K562 (cell line): ENCODE measurements at regions not wholly inside any gene's neighbourhood (a gene's known extent, or its start where the extent isn't known, plus 50 kb on each side); places are given as distances from the start of the nearest gene placed in this dataset.

Source experiments
- ATAC-seq: fragments of 200-7000 bp; cut with Tn5 transposase; 3 replicates; pipeline ENCODE4 v1.9.1; 2020; ENCODE audit warnings: moderate library complexity
- BruUV-seq: library from RNA; stranded (reverse); fragments of 400-500 nt; replicated peaks from 2 replicates; lab custom pipeline; 2021; lab: Mats Ljungman, UMichigan
- CTCF ChIA-PET: fragments of 300-600 bp; formaldehyde crosslinking; extraction: SDS; loops from one replicate; lab custom pipeline; 2021; ENCODE audit warnings: low intra/inter-chr PET ratio; lab: Yijun Ruan, JAX
- POLR2A ChIA-PET: fragments of 300-600, 350-650 bp; sonication (Branson Sonifier 250); formaldehyde crosslinking; extraction: SDS; loops from one replicate; lab custom pipeline; 2021; ENCODE audit warnings: antibody characterized with exemption, inconsistent platforms; lab: Yijun Ruan, JAX
- DNase-seq, 4 experiments: peaks; one replicate each; pipeline versions ENCODE4 v3.0.0 to v3.0.0-alpha.2; 2011 to 2018; ENCODE audit warnings: low spot score in 3 of 4, mixed read lengths in 3 of 4; ENCODE audit errors: extremely low read depth in 1 of 4
- FAIRE-seq: peaks from 2 replicates; lab custom pipeline; 2011; peaks lifted over from hg19 to GRCh38; lab: Jason Lieb, UNC
- H2AFZ ChIP-seq: 2 replicates; pipeline ENCODE4 v1.6.0; 2011; ENCODE audit warnings: low read depth, low read length, control low read depth, inconsistent platforms
- H3K27ac ChIP-seq: fragments of 200-600 bp; 3 replicates; pipeline ENCODE4 v1.8.0; 2011; ENCODE audit warnings: low read depth, mild to moderate bottlenecking, control low read depth, inconsistent platforms, low read length, moderate library complexity, mixed read lengths; ENCODE audit errors: extremely low read depth
- H3K27me3 ChIP-seq, 2 experiments: fragments of 300-600 bp in 1 of 2; 2 replicates in 1 of 2; 3 replicates in 1 of 2; pipeline versions ENCODE4 v1.6.0 to v1.8.0; 2011; ENCODE audit warnings: inconsistent platforms in 2 of 2, low read length in 2 of 2, mild to moderate bottlenecking in 1 of 2, mixed read lengths in 1 of 2, moderate library complexity in 1 of 2; ENCODE audit not compliant: control insufficient read depth in 2 of 2, insufficient read depth in 2 of 2
- H3K36me3 ChIP-seq: fragments of 300-600 bp; 3 replicates; pipeline ENCODE4 v1.8.0; 2011; ENCODE audit warnings: mild to moderate bottlenecking, low read length, inconsistent platforms; ENCODE audit not compliant: control insufficient read depth, insufficient read depth
- H3K4me1 ChIP-seq, 2 experiments: fragments of 200-600 bp in 1 of 2; replicated peaks in 1 of 2; 2 replicates in 1 of 2; 3 replicates in 1 of 2; pipeline versions ENCODE4 v1.5.1 to v1.8.0; 2011; ENCODE audit warnings: inconsistent platforms in 2 of 2, low read length in 2 of 2, mild to moderate bottlenecking in 1 of 2, mixed read lengths in 1 of 2, moderate library complexity in 1 of 2; ENCODE audit not compliant: control insufficient read depth in 2 of 2, insufficient read depth in 2 of 2
- H3K4me2 ChIP-seq: 2 replicates; pipeline ENCODE4 v1.6.1; 2011; ENCODE audit warnings: low read length, control low read depth, inconsistent platforms, mixed read lengths; ENCODE audit not compliant: insufficient read depth
- H3K4me3 ChIP-seq: fragments of 200-600 bp; sonication (generic), shearing (Covaris generic); 2 replicates; pipeline ENCODE4 v1.5.1; 2016; ENCODE audit warnings: control low read depth, inconsistent platforms
- H3K79me2 ChIP-seq: fragments of 200-600 bp; 3 replicates; pipeline ENCODE4 v1.8.0; 2011; ENCODE audit warnings: low read length, inconsistent platforms; ENCODE audit not compliant: control insufficient read depth, insufficient read depth
- H3K9ac ChIP-seq, 2 experiments: 2 replicates each; pipeline versions ENCODE4 v1.6.0 to v1.6.1; 2011; ENCODE audit warnings: low read depth in 2 of 2, low read length in 2 of 2, control low read depth in 1 of 2, inconsistent platforms in 1 of 2, mild to moderate bottlenecking in 1 of 2, mixed read lengths in 1 of 2; ENCODE audit not compliant: insufficient read depth in 1 of 2
- H3K9me1 ChIP-seq: one replicate; pipeline ENCODE4 v1.6.0; 2011; ENCODE audit warnings: inconsistent platforms, mild to moderate bottlenecking, low read length, moderate library complexity; ENCODE audit not compliant: control insufficient read depth, insufficient read depth
- H3K9me3 ChIP-seq: replicated peaks from 2 replicates; pipeline ENCODE4 v1.5.1; 2011; ENCODE audit warnings: low read depth, low read length, inconsistent platforms; ENCODE audit not compliant: control insufficient read depth, insufficient read depth
- H4K20me1 ChIP-seq: replicated peaks from 2 replicates; pipeline ENCODE4 v1.6.1; 2011; ENCODE audit warnings: low read length, inconsistent platforms, mixed read lengths; ENCODE audit not compliant: control insufficient read depth, insufficient read depth
- ADNP ChIP-seq: fragments of 200-800 bp; sonication (Bioruptor generic); IDR thresholded peaks from 2 replicates; pipeline ENCODE4 v1.6.1; 2016; ENCODE audit warnings: missing genetic modification characterization, missing compliant biosample characterization
- CHD1 ChIP-seq: fragments of 200-600 bp; sonication (generic); IDR thresholded peaks from one replicate; pipeline ENCODE4 v1.6.1; 2012; ENCODE audit warnings: mild to moderate bottlenecking, moderate library complexity, low read length, inconsistent platforms
- KAT7 ChIP-seq: sonication (generic); formaldehyde crosslinking; IDR thresholded peaks from 2 replicates; pipeline ENCODE4 v1.8.0; 2022; ENCODE audit warnings: missing genetic modification reagents, mild to moderate bottlenecking, borderline replicate concordance
- MED1 ChIP-seq: sonication (generic); formaldehyde crosslinking; IDR thresholded peaks from 2 replicates; pipeline ENCODE4 v1.8.1; 2023; ENCODE audit warnings: missing genetic modification reagents, borderline replicate concordance
- NELFE ChIP-seq: IDR thresholded peaks from 2 replicates; pipeline ENCODE4 v1.6.1; 2011; ENCODE audit warnings: mild to moderate bottlenecking; ENCODE audit not compliant: insufficient read depth, insufficient read length
- PHTF2 ChIP-seq: fragments of 250-450 bp; sonication (Bioruptor Pico); IDR thresholded peaks from 2 replicates; pipeline ENCODE4 v1.5.0; 2021; ENCODE audit warnings: mild to moderate bottlenecking
- RBM15 ChIP-seq: fragments of 200-400 bp; formaldehyde crosslinking; IDR thresholded peaks from 2 replicates; pipeline ENCODE4 v1.6.1; 2018; ENCODE audit warnings: mild to moderate bottlenecking, low read length, moderate library complexity; ENCODE audit not compliant: insufficient read depth
- TCF7L2 ChIP-seq: fragments of 150-350 bp; IDR thresholded peaks from 2 replicates; pipeline ENCODE4 v1.6.1; 2016; ENCODE audit warnings: low read depth, mild to moderate bottlenecking, low read length, moderate library complexity
- ZNF232 ChIP-seq: sonication (generic); formaldehyde crosslinking; IDR thresholded peaks from 2 replicates; pipeline ENCODE4 v1.8.0; 2022; ENCODE audit warnings: mild to moderate bottlenecking, missing genetic modification reagents
- ZNF696 ChIP-seq: fragments of 250-450 bp; sonication (Bioruptor Pico); conservative IDR thresholded peaks from 2 replicates; pipeline ENCODE4 v1.4.0; 2020; ENCODE audit warnings: mild to moderate bottlenecking, moderate library complexity
- WGBS: fragments of 100-300 bp; shearing (Covaris generic); methylation state at CpG from one replicate; pipeline ENCODE4 v1.1.6; 2016; ENCODE audit warnings: low coverage, mixed read lengths; ENCODE audit not compliant: insufficient coverage; ENCODE audit errors: missing lambda C conversion rate; 5-methylcytosine and 5-hydroxymethylcytosine counted together
- in situ Hi-C: fragments of 300-500 bp; cut with MboI; formaldehyde crosslinking; loops from 4 replicates; pipeline ENCODE4 v1.15.0; 2018; ENCODE audit warnings: inconsistent platforms, mixed read lengths
- intact Hi-C: fragments of 100-400 bp; cut with micrococcal nuclease; formaldehyde crosslinking; loops from 2 replicates; pipeline ENCODE4 v1.14.2; 2022
- TF ChIP-seq, protein P1 (sequence below): sonication (generic); formaldehyde crosslinking; IDR thresholded peaks from 2 replicates; pipeline ENCODE4 v1.8.1; 2022; ENCODE audit warnings: missing genetic modification reagents

DNA sequence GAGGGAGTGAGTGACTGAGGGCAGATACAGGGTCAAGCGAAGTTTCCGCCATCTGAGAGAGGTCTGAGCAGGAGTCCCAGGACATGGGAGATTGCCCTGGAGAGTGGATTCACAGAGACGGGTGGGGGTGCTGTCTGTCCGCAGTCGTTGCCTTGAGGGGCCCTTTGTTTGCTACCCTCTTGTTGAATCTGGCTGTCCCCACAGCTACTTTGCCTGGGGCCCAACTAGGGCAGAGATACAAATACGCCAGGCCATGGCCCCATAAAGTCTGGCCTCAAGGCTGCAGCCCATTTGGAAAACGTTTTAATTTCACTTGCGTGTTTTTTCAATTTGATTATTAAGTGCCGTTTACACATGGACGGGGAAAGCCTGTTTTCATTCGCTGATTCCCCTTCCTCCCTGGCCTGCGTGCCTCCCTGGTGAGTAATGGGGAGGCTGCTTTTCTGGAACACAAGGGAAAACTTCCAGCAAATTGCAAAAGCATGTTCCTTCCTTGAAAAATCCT, 134.4 kb downstream of the SMIM20 start:
- Histone ChIP-seq H3K27me3 (peaks cover 5 to 44% of the 10 kb centered on the region in 2 experiments; a peak in 4 of 5 replicates), H2AFZ (no peak overlapping the region), H3K79me2 (no peaks in the 10 kb centered on the region), H3K4me1 (no peaks in the 10 kb centered on the region), H3K4me3 (no peak overlapping the region), H3K9ac (no peak overlapping the region), H3K9me1 (no peaks in the 10 kb centered on the region), H3K27ac (no peak overlapping the region), H3K9me3 (no peaks in the 10 kb centered on the region), H3K36me3 (no peaks in the 10 kb centered on the region), H4K20me1 (no peaks in the 10 kb centered on the region), H3K4me2 (no peak overlapping the region)
- in situ Hi-C loops, result no loop called here
- DNase-seq (no peak), FAIRE-seq (no peak), ATAC-seq (no peak)
- BruUV-seq, result no TSS peak
- ChIA-PET CTCF (no interaction called here), POLR2A (no interaction called here)
- WGBS, result 2% methylated on average over 12 of the region's 12 CpGs
- TF ChIP-seq PHTF2 (no peak), RBM15 (no peak), TCF7L2 (no peak), CHD1 (no peak), ZNF232 (CRISPR knock-in tag) (no peak), MED1 (no peak), ZNF696 (no peak), ADNP (no peak), KAT7 (CRISPR knock-in tag) (no peak), NELFE (no peak)
- TF ChIP-seq, protein P1, sequence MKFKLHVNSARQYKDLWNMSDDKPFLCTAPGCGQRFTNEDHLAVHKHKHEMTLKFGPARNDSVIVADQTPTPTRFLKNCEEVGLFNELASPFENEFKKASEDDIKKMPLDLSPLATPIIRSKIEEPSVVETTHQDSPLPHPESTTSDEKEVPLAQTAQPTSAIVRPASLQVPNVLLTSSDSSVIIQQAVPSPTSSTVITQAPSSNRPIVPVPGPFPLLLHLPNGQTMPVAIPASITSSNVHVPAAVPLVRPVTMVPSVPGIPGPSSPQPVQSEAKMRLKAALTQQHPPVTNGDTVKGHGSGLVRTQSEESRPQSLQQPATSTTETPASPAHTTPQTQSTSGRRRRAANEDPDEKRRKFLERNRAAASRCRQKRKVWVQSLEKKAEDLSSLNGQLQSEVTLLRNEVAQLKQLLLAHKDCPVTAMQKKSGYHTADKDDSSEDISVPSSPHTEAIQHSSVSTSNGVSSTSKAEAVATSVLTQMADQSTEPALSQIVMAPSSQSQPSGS (CRISPR knock-in tag), result no peak
- intact Hi-C loops, result no loop called here
